ENCODE measurements at regions not wholly inside any gene's neighbourhood (a gene's known extent, or its start where the extent isn't known, plus 50 kb on each side); places are given as distances from the start of the nearest gene placed in this dataset.

DNA sequence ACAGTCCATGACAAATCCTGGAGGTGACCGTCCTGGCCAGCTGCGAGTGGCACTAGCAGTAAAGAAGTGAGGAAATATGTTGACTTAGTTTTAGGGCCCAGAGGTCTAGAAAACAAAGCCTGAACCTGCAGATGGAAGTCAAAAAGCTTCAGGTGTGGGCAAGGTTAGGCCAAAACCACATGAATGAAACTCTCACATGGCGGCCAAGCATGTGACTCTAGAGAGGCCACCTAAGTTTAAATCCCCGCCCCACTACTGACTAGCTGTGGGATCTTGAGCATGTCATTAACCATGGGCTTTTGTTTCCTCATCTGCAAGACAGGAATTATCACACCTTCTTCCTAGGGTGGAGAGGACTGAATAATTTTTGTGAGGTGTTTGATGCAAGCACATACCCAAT lies 148.2 kb upstream of the DAB1 start:
- Histone ChIP-seq H3K36me3 (ENCODE audit: control insufficient read depth in 1 of 2, insufficient read depth in 2 of 2, low read length in 2 of 2) (no peaks in the 10 kb centered on the region), H4K20me1 (ENCODE audit: insufficient read depth) (no peaks in the 10 kb centered on the region), H3K9me3 (ENCODE audit: control insufficient read depth in 1 of 2, insufficient read depth in 1 of 2, low read depth in 1 of 2, low read length in 2 of 2) (no peaks in the 10 kb centered on the region), H3K4me3 (replicated peaks in 1 of 2; ENCODE audit: low read depth in 1 of 2, low read length in 2 of 2) (no peak overlapping the region), H3K9ac (ENCODE audit: low read length) (no peak overlapping the region), H3K27me3 (ENCODE audit: insufficient read depth, low read length) (no peaks in the 10 kb centered on the region), H2AFZ (ENCODE audit: low read depth, low read length, poor library complexity, severe bottlenecking) (no peak overlapping the region), H3K9me2 (ENCODE audit: insufficient read depth) (no peaks in the 10 kb centered on the region), H3K4me2 (ENCODE audit: low read length) (no peak overlapping the region), H3K4me1 (ENCODE audit: control insufficient read depth in 1 of 2, insufficient read depth in 2 of 2, low read length in 2 of 2) (no peaks in the 10 kb centered on the region), H3K27ac (ENCODE audit: low read depth, low read length) (no peak overlapping the region), H3K79me2 (ENCODE audit: insufficient read depth, low read length) (no peaks in the 10 kb centered on the region)
- TF ChIP-seq, protein P1, sequence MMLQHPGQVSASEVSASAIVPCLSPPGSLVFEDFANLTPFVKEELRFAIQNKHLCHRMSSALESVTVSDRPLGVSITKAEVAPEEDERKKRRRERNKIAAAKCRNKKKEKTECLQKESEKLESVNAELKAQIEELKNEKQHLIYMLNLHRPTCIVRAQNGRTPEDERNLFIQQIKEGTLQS (IDR thresholded peaks at IDR 0.05) = no peak
- no peak for TF ChIP-seq TCF7L2 (IDR thresholded peaks at IDR 0.05; ENCODE audit: borderline replicate concordance, extremely low read depth, insufficient read depth, insufficient read length)
- TF ChIP-seq, protein P2, sequence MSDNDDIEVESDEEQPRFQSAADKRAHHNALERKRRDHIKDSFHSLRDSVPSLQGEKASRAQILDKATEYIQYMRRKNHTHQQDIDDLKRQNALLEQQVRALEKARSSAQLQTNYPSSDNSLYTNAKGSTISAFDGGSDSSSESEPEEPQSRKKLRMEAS (IDR thresholded peaks at IDR 0.05) = no peak
- no peak for TF ChIP-seq SP1 (IDR thresholded peaks at IDR 0.05; ENCODE audit: low read depth)
- TF ChIP-seq ZFX (IDR thresholded peaks at IDR 0.05) = no peak
- TF ChIP-seq SIN3A (IDR thresholded peaks at IDR 0.05; ENCODE audit: low read depth) = no peak
- no peak for TF ChIP-seq CBX3 (IDR thresholded peaks at IDR 0.05; ENCODE audit: low read depth)
- TF ChIP-seq ELF1 (IDR thresholded peaks at IDR 0.05; ENCODE audit: borderline replicate concordance, low read depth) = no peak
- no peak for TF ChIP-seq JUND (IDR thresholded peaks at IDR 0.05)
- TF ChIP-seq RAD21 (IDR thresholded peaks at IDR 0.05; ENCODE audit: low read depth) = no peak
- no peak for TF ChIP-seq CEBPB (IDR thresholded peaks at IDR 0.05; ENCODE audit: low read depth)
- TF ChIP-seq EZH2phosphoT487 (IDR thresholded peaks at IDR 0.05; ENCODE audit: borderline replicate concordance) = no peak
- TF ChIP-seq, protein P3, sequence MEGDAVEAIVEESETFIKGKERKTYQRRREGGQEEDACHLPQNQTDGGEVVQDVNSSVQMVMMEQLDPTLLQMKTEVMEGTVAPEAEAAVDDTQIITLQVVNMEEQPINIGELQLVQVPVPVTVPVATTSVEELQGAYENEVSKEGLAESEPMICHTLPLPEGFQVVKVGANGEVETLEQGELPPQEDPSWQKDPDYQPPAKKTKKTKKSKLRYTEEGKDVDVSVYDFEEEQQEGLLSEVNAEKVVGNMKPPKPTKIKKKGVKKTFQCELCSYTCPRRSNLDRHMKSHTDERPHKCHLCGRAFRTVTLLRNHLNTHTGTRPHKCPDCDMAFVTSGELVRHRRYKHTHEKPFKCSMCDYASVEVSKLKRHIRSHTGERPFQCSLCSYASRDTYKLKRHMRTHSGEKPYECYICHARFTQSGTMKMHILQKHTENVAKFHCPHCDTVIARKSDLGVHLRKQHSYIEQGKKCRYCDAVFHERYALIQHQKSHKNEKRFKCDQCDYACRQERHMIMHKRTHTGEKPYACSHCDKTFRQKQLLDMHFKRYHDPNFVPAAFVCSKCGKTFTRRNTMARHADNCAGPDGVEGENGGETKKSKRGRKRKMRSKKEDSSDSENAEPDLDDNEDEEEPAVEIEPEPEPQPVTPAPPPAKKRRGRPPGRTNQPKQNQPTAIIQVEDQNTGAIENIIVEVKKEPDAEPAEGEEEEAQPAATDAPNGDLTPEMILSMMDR (IDR thresholded peaks at IDR 0.05 in 2 of 3, conservative IDR thresholded peaks at IDR 0.05 in 1 of 3; ENCODE audit: borderline replicate concordance in 1 of 3, insufficient read depth in 1 of 3, low read depth in 2 of 3, low read length in 2 of 3) = no peak
- TF ChIP-seq EGR1 (IDR thresholded peaks at IDR 0.05; ENCODE audit: low read depth) = no peak
- TF ChIP-seq ZNF274 (IDR thresholded peaks at IDR 0.05; ENCODE audit: low read depth, low read length) = no peak
- no peak for TF ChIP-seq POLR2AphosphoS5 (IDR thresholded peaks at IDR 0.05; ENCODE audit: low read depth, low read length)
- TF ChIP-seq YY1 (IDR thresholded peaks at IDR 0.05; ENCODE audit: extremely low read depth, insufficient replicate concordance, low read depth, low read length) = no peak
- TF ChIP-seq EZH2 (IDR thresholded peaks at IDR 0.05) = no peak
- TF ChIP-seq, protein P4, sequence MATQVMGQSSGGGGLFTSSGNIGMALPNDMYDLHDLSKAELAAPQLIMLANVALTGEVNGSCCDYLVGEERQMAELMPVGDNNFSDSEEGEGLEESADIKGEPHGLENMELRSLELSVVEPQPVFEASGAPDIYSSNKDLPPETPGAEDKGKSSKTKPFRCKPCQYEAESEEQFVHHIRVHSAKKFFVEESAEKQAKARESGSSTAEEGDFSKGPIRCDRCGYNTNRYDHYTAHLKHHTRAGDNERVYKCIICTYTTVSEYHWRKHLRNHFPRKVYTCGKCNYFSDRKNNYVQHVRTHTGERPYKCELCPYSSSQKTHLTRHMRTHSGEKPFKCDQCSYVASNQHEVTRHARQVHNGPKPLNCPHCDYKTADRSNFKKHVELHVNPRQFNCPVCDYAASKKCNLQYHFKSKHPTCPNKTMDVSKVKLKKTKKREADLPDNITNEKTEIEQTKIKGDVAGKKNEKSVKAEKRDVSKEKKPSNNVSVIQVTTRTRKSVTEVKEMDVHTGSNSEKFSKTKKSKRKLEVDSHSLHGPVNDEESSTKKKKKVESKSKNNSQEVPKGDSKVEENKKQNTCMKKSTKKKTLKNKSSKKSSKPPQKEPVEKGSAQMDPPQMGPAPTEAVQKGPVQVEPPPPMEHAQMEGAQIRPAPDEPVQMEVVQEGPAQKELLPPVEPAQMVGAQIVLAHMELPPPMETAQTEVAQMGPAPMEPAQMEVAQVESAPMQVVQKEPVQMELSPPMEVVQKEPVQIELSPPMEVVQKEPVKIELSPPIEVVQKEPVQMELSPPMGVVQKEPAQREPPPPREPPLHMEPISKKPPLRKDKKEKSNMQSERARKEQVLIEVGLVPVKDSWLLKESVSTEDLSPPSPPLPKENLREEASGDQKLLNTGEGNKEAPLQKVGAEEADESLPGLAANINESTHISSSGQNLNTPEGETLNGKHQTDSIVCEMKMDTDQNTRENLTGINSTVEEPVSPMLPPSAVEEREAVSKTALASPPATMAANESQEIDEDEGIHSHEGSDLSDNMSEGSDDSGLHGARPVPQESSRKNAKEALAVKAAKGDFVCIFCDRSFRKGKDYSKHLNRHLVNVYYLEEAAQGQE (IDR thresholded peaks at IDR 0.05; ENCODE audit: low read depth) = no peak
- TF ChIP-seq, protein P5, sequence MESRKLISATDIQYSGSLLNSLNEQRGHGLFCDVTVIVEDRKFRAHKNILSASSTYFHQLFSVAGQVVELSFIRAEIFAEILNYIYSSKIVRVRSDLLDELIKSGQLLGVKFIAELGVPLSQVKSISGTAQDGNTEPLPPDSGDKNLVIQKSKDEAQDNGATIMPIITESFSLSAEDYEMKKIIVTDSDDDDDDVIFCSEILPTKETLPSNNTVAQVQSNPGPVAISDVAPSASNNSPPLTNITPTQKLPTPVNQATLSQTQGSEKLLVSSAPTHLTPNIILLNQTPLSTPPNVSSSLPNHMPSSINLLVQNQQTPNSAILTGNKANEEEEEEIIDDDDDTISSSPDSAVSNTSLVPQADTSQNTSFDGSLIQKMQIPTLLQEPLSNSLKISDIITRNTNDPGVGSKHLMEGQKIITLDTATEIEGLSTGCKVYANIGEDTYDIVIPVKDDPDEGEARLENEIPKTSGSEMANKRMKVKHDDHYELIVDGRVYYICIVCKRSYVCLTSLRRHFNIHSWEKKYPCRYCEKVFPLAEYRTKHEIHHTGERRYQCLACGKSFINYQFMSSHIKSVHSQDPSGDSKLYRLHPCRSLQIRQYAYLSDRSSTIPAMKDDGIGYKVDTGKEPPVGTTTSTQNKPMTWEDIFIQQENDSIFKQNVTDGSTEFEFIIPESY (IDR thresholded peaks at IDR 0.05; ENCODE audit: extremely low read depth, insufficient replicate concordance, low read length) = no peak
- BruUV-seq (replicated peaks) = no TSS peak
- DNase-seq (ENCODE audit: low read depth, low spot score) (no peak), ATAC-seq (no peak)
- POLR2A ChIA-PET = no interaction called here
- CTCF ChIA-PET = no interaction called here
- RAD21 ChIA-PET (ENCODE audit: low non-redundant PET in 1 of 2, low total read pairs in 2 of 2, uncharacterized antibody in 2 of 2, unreplicated experiment in 2 of 2) = no interaction called here
- intact Hi-C loops (cut with micrococcal nuclease) = no loop called here
